A549 (cell line): ENCODE measurements at regions not wholly inside any gene's neighbourhood (a gene's known extent, or its start where the extent isn't known, plus 50 kb on each side); places are given as distances from the start of the nearest gene placed in this dataset.

Experiments used
- ATAC-seq, 2 experiments: fragments of 200-7000 bp in 1 of 2; fragments of >200 bp in 1 of 2; cut with Nextera tagmentation in 1 of 2; cut with Tn5 transposase in 1 of 2; 3 replicates each; pipeline versions ENCODE4 v1.8.0 to v1.9.1; 2018 to 2020; ENCODE audit warnings: mild to moderate bottlenecking in 1 of 2, moderate library complexity in 1 of 2
- CTCF ChIA-PET: fragments of 300-600 bp; sonication (Branson Sonifier 250); formaldehyde crosslinking; extraction: SDS; loops from one replicate; lab custom pipeline; 2021; ENCODE audit warnings: antibody characterized with exemption, inconsistent platforms; lab: Yijun Ruan, JAX
- POLR2A ChIA-PET: fragments of 350-600 bp; formaldehyde crosslinking; extraction: SDS; loops from one replicate; lab custom pipeline; 2021; ENCODE audit warnings: antibody characterized with exemption, inconsistent platforms; lab: Yijun Ruan, JAX
- DNase-seq, 2 experiments: peaks; one replicate each; pipeline versions ENCODE4 v3.0.0 to v3.0.0-alpha.2; 2011 to 2016; ENCODE audit warnings: low read depth in 1 of 2, low spot score in 1 of 2
- FAIRE-seq: peaks from 2 replicates; lab custom pipeline; 2011; peaks lifted over from hg19 to GRCh38; lab: Jason Lieb, UNC
- H3K27ac ChIP-seq, 2 experiments: fragments of >200 bp; sonication (Bioruptor Twin); formaldehyde crosslinking; 3 replicates each; pipeline ENCODE4 v1.5.1; 2016 to 2017
- H3K4me1 ChIP-seq: fragments of >200 bp; sonication (Bioruptor Twin); formaldehyde crosslinking; 3 replicates; pipeline ENCODE4 v1.6.1; 2016
- H3K4me2 ChIP-seq: fragments of >200 bp; sonication (Bioruptor Twin); formaldehyde crosslinking; 3 replicates; pipeline ENCODE4 v1.6.1; 2016
- H3K4me3 ChIP-seq: fragments of >200 bp; sonication (Bioruptor Twin); formaldehyde crosslinking; 3 replicates; pipeline ENCODE4 v1.5.1; 2016
- H3K9me3 ChIP-seq: fragments of >200 bp; sonication (Bioruptor Twin); formaldehyde crosslinking; 3 replicates; pipeline ENCODE4 v1.6.1; 2016
- CBX2 ChIP-seq: fragments of 200-600 bp; sonication (generic); IDR thresholded peaks from 2 replicates; pipeline ENCODE4 v1.6.1; 2016; ENCODE audit warnings: low read depth, mild to moderate bottlenecking, borderline replicate concordance
- CBX8 ChIP-seq: fragments of 200-600 bp; sonication (generic); IDR thresholded peaks from 2 replicates; pipeline ENCODE4 v1.6.1; 2016
- EHF ChIP-seq: fragments of 250-450 bp; sonication (Bioruptor Pico); IDR thresholded peaks from 2 replicates; pipeline ENCODE4 v1.5.0; 2020; ENCODE audit warnings: mild to moderate bottlenecking
- EHMT2 ChIP-seq: fragments of 200-600 bp; sonication (generic); IDR thresholded peaks from 2 replicates; pipeline ENCODE4 v1.6.1; 2016; ENCODE audit warnings: antibody characterized with exemption, low read depth, mild to moderate bottlenecking, moderate library complexity
- EP300 ChIP-seq, 2 experiments: fragments of >200 bp; sonication (Bioruptor Twin); formaldehyde crosslinking; IDR thresholded peaks; 2 replicates in 1 of 2; 3 replicates in 1 of 2; pipeline ENCODE4 v1.6.1; 2016 to 2017
- ESRRA ChIP-seq: fragments of 150-350 bp; IDR thresholded peaks from 2 replicates; pipeline ENCODE4 v1.6.1; 2014; ENCODE audit warnings: mild to moderate bottlenecking, low read length, borderline replicate concordance
- FOSL2 ChIP-seq, 2 experiments: fragments of 450-650 bp in 1 of 2; fragments of >200 bp in 1 of 2; sonication (Bioruptor Twin) in 1 of 2; formaldehyde crosslinking; IDR thresholded peaks; 2 replicates each; pipeline versions ENCODE4 v1.5.0 to v1.6.1; 2016 to 2020; ENCODE audit warnings: mild to moderate bottlenecking in 1 of 2, moderate library complexity in 1 of 2
- HDAC2 ChIP-seq: fragments of 200-600 bp; sonication (generic); IDR thresholded peaks from 2 replicates; pipeline ENCODE4 v1.6.1; 2016
- HEYL ChIP-seq: fragments of 250-450 bp; sonication (Bioruptor Pico); IDR thresholded peaks from 2 replicates; pipeline ENCODE4 v1.8.0; 2021; ENCODE audit warnings: mild to moderate bottlenecking, moderate library complexity
- HOXB13 ChIP-seq: fragments of 250-450 bp; sonication (Bioruptor Pico); IDR thresholded peaks from 2 replicates; pipeline ENCODE4 v1.5.0; 2020; ENCODE audit warnings: low read depth, mild to moderate bottlenecking, moderate library complexity
- JUN ChIP-seq, 2 experiments: fragments of >200 bp; sonication (Bioruptor Twin); formaldehyde crosslinking; IDR thresholded peaks; 2 replicates in 1 of 2; 3 replicates in 1 of 2; pipeline ENCODE4 v1.6.1; 2016 to 2017
- JUNB ChIP-seq: fragments of >200 bp; sonication (Bioruptor Twin); formaldehyde crosslinking; IDR thresholded peaks from 2 replicates; pipeline ENCODE4 v1.6.1; 2016
- KDM5A ChIP-seq: fragments of 200-600 bp; sonication (generic); IDR thresholded peaks from 2 replicates; pipeline ENCODE4 v1.6.1; 2016; ENCODE audit warnings: antibody characterized with exemption, mild to moderate bottlenecking
- MAFK ChIP-seq: fragments of 450-650 bp; IDR thresholded peaks from 2 replicates; pipeline ENCODE4 v1.6.1; 2014; ENCODE audit not compliant: partially characterized antibody
- RCOR1 ChIP-seq: fragments of 150-350 bp; IDR thresholded peaks from 2 replicates; pipeline ENCODE4 v1.6.1; 2014; ENCODE audit warnings: antibody characterized with exemption, low read length, low read depth
- RFX5 ChIP-seq: fragments of 450-650 bp; IDR thresholded peaks from 2 replicates; pipeline ENCODE4 v1.7.1; 2014; ENCODE audit warnings: antibody characterized with exemption, mild to moderate bottlenecking, moderate library complexity
- RNF2 ChIP-seq: fragments of 200-600 bp; sonication (generic); IDR thresholded peaks from 2 replicates; pipeline ENCODE4 v1.6.1; 2016; ENCODE audit warnings: low read depth, mild to moderate bottlenecking, antibody characterized with exemption, moderate library complexity, borderline replicate concordance
- SMC3 ChIP-seq: fragments of >200 bp; sonication (Bioruptor Twin); formaldehyde crosslinking; IDR thresholded peaks from 3 replicates; pipeline ENCODE4 v1.6.1; 2018; ENCODE audit warnings: inconsistent platforms
- SREBF2 ChIP-seq: fragments of 450-650 bp; IDR thresholded peaks from 2 replicates; pipeline ENCODE4 v1.6.1; 2014; ENCODE audit warnings: mild to moderate bottlenecking, moderate library complexity
- ZFP36 ChIP-seq: fragments of 450-650 bp; IDR thresholded peaks from 2 replicates; pipeline ENCODE4 v1.6.1; 2014; ENCODE audit warnings: borderline replicate concordance; ENCODE audit not compliant: partially characterized antibody
- ZSCAN20 ChIP-seq: fragments of 250-450 bp; sonication (Bioruptor Pico); IDR thresholded peaks from 2 replicates; pipeline ENCODE4 v1.8.0; 2022; ENCODE audit warnings: mild to moderate bottlenecking, moderate library complexity
- WGBS: methylation state at CpG from one replicate; pipeline ENCODE4 v1.1.6; 2017; ENCODE audit errors: missing lambda C conversion rate; 5-methylcytosine and 5-hydroxymethylcytosine counted together
- TF ChIP-seq, protein P1 (sequence below): fragments of 150-350 bp; IDR thresholded peaks from 2 replicates; pipeline ENCODE4 v1.6.1; 2014; ENCODE audit warnings: low read depth, mild to moderate bottlenecking, low read length
- TF ChIP-seq, protein P2 (sequence below): IDR thresholded peaks from 2 replicates; pipeline ENCODE4 v1.6.1; 2012
- TF ChIP-seq, protein P3 (sequence below): fragments of >200 bp; sonication (Bioruptor Twin); formaldehyde crosslinking; IDR thresholded peaks from 2 replicates; pipeline ENCODE4 v1.6.1; 2016
- TF ChIP-seq, protein P4 (sequence below): fragments of >200 bp; sonication (Bioruptor Twin); formaldehyde crosslinking; IDR thresholded peaks from 3 replicates; pipeline ENCODE4 v1.5.1; 2016

DNA sequence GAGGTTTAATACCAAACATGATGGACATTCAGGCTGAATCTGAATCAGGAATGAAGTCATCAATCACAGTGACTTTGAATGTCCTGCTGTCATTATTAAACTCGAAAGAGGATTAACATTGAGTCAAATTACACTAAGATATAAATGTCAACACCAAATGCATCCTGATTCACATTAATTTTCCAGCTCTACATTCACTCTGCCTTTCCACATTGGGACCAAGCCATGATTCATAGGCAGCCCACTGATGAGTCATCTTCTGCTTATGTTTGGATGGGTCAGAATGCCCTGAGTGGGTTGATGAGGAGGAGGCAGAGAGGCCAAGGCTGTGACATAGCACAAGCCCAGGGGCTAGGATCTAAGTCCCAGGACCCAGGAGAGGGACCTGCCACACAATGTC, 247.6 kb upstream of the RPS6KA3 start:
- TF ChIP-seq JUNB: peak; percentile 66
- TF ChIP-seq FOSL2 (IDR thresholded peaks at IDR 0.05): peak; percentile 67
- TF ChIP-seq FOSL2 (CRISPR knock-in tag; IDR thresholded peaks at IDR 0.05): peak; percentile 92
- TF ChIP-seq KDM5A: no peak
- no peak for TF ChIP-seq RNF2
- ChIA-PET POLR2A (no interaction called here), CTCF (interaction anchor here (1.0 kb wide), 1 partner anchor 16 kb away, joined by 4 read pairs; no protein-coding TSS in a partner anchor)
- peak; percentile 25 to 60 for DNase-seq
- Histone ChIP-seq H3K4me1 (peaks cover 29% of the 10 kb centered on the region), H3K4me3 (no peak overlapping the region), H3K9me3 (peaks cover 6% of the 10 kb centered on the region; the same call in 2 of the 3 replicates), H3K27ac (peak overlapping the region; percentile 65 to 84), H3K4me2 (peak overlapping the region; percentile 45)
- WGBS: 0% methylated on average over 1 of the region's 1 CpG
- FAIRE-seq: peak; percentile 98
- ATAC-seq: peak; percentile 15 to 80; a peak in 4 of 6 replicates

DNA sequence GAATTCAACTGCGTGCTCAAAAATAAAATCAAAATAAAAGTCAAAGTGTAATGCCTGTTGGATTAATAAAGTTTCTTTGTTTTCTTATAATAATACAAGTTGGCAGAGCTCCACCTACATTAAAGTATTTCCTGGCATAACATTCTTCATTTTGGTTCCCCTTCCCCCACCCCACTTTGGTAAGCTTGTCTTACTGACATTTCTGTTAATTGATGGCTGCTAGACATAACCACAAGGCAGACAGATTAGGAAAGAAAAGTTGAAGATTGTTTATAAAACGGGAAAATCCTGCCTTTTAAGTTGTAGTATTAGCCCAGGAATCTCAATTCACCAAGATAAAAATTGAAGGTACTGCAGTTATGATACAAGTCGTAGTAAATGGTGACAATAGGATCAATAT, 246.5 kb upstream of the RPS6KA3 start:
- DNase-seq: no peak
- no peak for ATAC-seq
- H3K4me2 ChIP-seq: no peak overlapping the region
- H3K4me3 ChIP-seq: no peak overlapping the region
- peak; percentile 46 for FAIRE-seq
- no peak overlapping the region for H3K27ac ChIP-seq
- POLR2A ChIA-PET: no interaction called here
- CTCF ChIA-PET: interaction anchor here (0.7 kb wide), 1 partner anchor 14 kb away, joined by 3 read pairs; no protein-coding TSS in a partner anchor
- 76% methylated on average over 3 of the region's 3 CpGs for WGBS
- TF ChIP-seq EHF (CRISPR knock-in tag): no peak
- TF ChIP-seq, all 56 proteins: peak for 0
- H3K9me3 ChIP-seq: peaks cover 6% of the 10 kb centered on the region; the same call in 2 of the 3 replicates
- peaks cover 29% of the 10 kb centered on the region for H3K4me1 ChIP-seq

DNA sequence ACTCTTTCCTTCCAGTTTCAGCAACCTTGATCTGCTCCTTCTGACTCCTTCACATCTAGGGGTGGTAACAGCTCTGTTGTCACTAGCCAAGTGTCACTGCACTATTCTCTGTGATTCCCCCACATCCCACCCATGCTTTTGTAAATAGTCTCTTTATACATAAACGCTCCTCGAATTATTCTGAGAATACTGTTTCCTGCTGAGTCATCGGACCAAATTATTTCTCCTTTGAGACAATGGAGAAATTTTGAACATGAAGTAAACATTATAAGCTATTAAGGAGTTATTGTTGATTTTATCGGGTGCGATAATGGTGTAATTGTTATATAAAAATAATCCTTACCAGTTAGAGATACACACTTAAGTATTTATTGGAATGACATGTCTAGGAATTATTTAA, 245.1 kb upstream of the RPS6KA3 start:
- CTCF ChIA-PET: interaction anchor here (0.6 kb wide), 1 partner anchor 1040 kb away, joined by 3 read pairs; no protein-coding TSS in a partner anchor
- peaks cover 29% of the 10 kb centered on the region for H3K4me1 ChIP-seq
- no peak for DNase-seq
- TF ChIP-seq ZSCAN20 (no peak), MAFK (peak; percentile 68), HOXB13 (CRISPR knock-in tag) (no peak), EHMT2 (no peak)
- no peak for FAIRE-seq
- H3K4me3 ChIP-seq: no peak overlapping the region
- 84% methylated on average over 5 of the region's 5 CpGs for WGBS
- POLR2A ChIA-PET: no interaction called here
- 0 out of 6 replicates have a peak overlapping the region, but pooled peaks of 1 of the 2 experiments have one; percentile 13 for H3K27ac ChIP-seq
- peaks cover 6% of the 10 kb centered on the region; the same call in 2 of the 3 replicates for H3K9me3 ChIP-seq
- ATAC-seq: no peak
- H3K4me2 ChIP-seq: no peak overlapping the region

DNA sequence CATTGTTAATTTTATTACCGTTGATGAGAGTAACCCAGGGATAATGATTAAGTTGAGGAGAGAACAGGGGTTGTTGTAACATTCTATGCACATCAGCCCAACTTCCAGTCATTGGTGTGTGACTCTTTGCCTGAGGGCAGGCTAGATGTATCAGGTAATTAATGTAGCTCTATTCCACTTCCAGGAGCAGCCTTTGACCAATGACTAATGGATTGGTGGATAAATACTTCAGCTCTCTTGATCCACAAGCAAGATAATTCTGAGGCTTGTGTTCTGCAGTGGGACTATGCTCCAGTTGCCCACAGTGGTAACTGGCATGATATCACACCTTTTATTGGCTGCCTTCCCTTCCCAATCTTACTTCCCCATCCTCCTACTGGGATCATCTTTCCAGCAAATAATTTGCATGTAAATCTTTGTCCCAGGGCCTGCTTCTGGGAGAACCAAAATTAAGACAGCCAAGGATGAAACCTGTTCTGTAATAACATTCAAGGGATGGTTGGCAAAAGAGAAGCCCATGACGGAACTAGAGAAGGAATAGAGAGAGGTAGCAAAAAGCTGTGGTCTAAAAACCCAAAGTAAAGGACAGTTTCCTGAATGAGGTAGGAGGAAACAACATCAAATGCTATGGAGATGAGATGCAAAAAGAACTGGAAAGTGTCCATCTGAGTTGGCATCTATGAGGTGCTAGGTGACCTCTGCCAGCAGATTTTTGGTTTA, 241.4 kb upstream of the RPS6KA3 start:
- H3K4me1 ChIP-seq: no peaks in the 10 kb centered on the region
- ATAC-seq (no peak), DNase-seq (no peak)
- no peak overlapping the region for H3K27ac ChIP-seq
- ChIA-PET POLR2A (no interaction called here), CTCF (interaction anchor here (0.9 kb wide), 1 partner anchor 19 kb away, joined by 3 read pairs; no protein-coding TSS in a partner anchor)
- H3K4me2 ChIP-seq: no peak overlapping the region
- 43% methylated on average over 2 of the region's 2 CpGs for WGBS
- no peak overlapping the region for H3K4me3 ChIP-seq
- TF ChIP-seq SREBF2 (no peak), SMC3 (no peak), CBX2 (no peak), CBX8 (no peak), RFX5 (no peak), HDAC2 (no peak), EP300 (IDR thresholded peaks at IDR 0.05) (no peak), HEYL (CRISPR knock-in tag) (no peak), ZFP36 (no peak), RCOR1 (no peak), JUN (IDR thresholded peaks at IDR 0.05) (no peak), ESRRA (no peak)
- TF ChIP-seq, protein P1, sequence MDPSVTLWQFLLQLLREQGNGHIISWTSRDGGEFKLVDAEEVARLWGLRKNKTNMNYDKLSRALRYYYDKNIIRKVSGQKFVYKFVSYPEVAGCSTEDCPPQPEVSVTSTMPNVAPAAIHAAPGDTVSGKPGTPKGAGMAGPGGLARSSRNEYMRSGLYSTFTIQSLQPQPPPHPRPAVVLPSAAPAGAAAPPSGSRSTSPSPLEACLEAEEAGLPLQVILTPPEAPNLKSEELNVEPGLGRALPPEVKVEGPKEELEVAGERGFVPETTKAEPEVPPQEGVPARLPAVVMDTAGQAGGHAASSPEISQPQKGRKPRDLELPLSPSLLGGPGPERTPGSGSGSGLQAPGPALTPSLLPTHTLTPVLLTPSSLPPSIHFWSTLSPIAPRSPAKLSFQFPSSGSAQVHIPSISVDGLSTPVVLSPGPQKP: no peak
- TF ChIP-seq, protein P2, sequence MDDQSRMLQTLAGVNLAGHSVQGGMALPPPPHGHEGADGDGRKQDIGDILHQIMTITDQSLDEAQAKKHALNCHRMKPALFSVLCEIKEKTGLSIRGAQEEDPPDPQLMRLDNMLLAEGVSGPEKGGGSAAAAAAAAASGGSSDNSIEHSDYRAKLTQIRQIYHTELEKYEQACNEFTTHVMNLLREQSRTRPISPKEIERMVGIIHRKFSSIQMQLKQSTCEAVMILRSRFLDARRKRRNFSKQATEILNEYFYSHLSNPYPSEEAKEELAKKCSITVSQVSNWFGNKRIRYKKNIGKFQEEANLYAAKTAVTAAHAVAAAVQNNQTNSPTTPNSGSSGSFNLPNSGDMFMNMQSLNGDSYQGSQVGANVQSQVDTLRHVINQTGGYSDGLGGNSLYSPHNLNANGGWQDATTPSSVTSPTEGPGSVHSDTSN: no peak
- TF ChIP-seq, protein P3, sequence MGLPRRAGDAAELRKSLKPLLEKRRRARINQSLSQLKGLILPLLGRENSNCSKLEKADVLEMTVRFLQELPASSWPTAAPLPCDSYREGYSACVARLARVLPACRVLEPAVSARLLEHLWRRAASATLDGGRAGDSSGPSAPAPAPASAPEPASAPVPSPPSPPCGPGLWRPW: no peak
- TF ChIP-seq, protein P4, sequence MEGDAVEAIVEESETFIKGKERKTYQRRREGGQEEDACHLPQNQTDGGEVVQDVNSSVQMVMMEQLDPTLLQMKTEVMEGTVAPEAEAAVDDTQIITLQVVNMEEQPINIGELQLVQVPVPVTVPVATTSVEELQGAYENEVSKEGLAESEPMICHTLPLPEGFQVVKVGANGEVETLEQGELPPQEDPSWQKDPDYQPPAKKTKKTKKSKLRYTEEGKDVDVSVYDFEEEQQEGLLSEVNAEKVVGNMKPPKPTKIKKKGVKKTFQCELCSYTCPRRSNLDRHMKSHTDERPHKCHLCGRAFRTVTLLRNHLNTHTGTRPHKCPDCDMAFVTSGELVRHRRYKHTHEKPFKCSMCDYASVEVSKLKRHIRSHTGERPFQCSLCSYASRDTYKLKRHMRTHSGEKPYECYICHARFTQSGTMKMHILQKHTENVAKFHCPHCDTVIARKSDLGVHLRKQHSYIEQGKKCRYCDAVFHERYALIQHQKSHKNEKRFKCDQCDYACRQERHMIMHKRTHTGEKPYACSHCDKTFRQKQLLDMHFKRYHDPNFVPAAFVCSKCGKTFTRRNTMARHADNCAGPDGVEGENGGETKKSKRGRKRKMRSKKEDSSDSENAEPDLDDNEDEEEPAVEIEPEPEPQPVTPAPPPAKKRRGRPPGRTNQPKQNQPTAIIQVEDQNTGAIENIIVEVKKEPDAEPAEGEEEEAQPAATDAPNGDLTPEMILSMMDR: no peak
- TF ChIP-seq, all 56 proteins: peak for 0
- H3K9me3 ChIP-seq: no peaks in the 10 kb centered on the region
- no peak for FAIRE-seq
